SK-N-SH treated with all-trans-retinoic acid at 6 μM for 48 hours (cell line): ENCODE measurements at regions not wholly inside any gene's neighbourhood (a gene's known extent, or its start where the extent isn't known, plus 50 kb on each side); places are given as distances from the start of the nearest gene placed in this dataset.

ENCODE experiments used
- ARNTL ChIP-seq: fragments of 450-650 bp; formaldehyde crosslinking; IDR thresholded peaks from 2 replicates; pipeline ENCODE4 v1.5.0; 2020; ENCODE audit warnings: low read depth, mild to moderate bottlenecking, moderate library complexity, borderline replicate concordance
- SNAI2 ChIP-seq: fragments of 250-450 bp; sonication (Bioruptor Pico); IDR thresholded peaks from 2 replicates; pipeline ENCODE4 v1.5.0; 2020; ENCODE audit warnings: mild to moderate bottlenecking, moderate library complexity

- TF ChIP-seq ARNTL (CRISPR knock-in tag): no peak
- no peak for TF ChIP-seq SNAI2 (CRISPR knock-in tag)
These were observed 145.9 kb downstream of the CPEB2 start for GRCh38 chr4:15148199-15148598.
